Prostate gland (tissue), 2 donors: ENCODE measurements at regions not wholly inside any gene's neighbourhood (a gene's known extent, or its start where the extent isn't known, plus 50 kb on each side); places are given as distances from the start of the nearest gene placed in this dataset.
"Not testable (repeated sequence)": the region's sequence is repeated elsewhere in the genome, so short reads cannot be mapped to it uniquely, and the experiment has no call there.

ENCODE experiments used
- DNase-seq: peaks from one replicate; pipeline ENCODE4 v3.0.0-alpha.2; 2019; ENCODE audit warnings: low spot score
- H3K27ac ChIP-seq, 2 donors: fragments of 200-600 bp; sonication (generic); 2 replicates each; pipeline ENCODE4 v1.5.1; 2017 to 2019
- H3K27me3 ChIP-seq: fragments of 200-600 bp; sonication (generic); replicated peaks from 2 replicates; pipeline ENCODE4 v1.5.1; 2019; ENCODE audit not compliant: insufficient read depth
- H3K36me3 ChIP-seq, 2 donors: fragments of 200-600 bp; sonication (generic); 1 replicate in 1 of 2; 2 replicates in 1 of 2; pipeline versions ENCODE4 v1.5.1 to v1.8.1; 2017 to 2019
- H3K4me1 ChIP-seq: fragments of 200-600 bp; sonication (generic); replicated peaks from 2 replicates; pipeline ENCODE4 v1.5.1; 2019
- H3K4me3 ChIP-seq, 2 donors: fragments of 200-600 bp; sonication (generic); 2 replicates each; pipeline ENCODE4 v1.5.1; 2017 to 2019
- H3K9me3 ChIP-seq: fragments of 200-600 bp; sonication (generic); 2 replicates; pipeline ENCODE4 v1.5.1; 2017
- CTCF ChIP-seq, 4 experiments: fragments of 200-600 bp in 2 of 4; fragments of 450-650 bp in 2 of 4; sonication (generic) in 2 of 4; IDR thresholded peaks; 1 replicate in 3 of 4; 2 replicates in 1 of 4; pipeline ENCODE4 v1.5.1; 2016 to 2019; ENCODE audit warnings: antibody characterized with exemption in 4 of 4, mild to moderate bottlenecking in 2 of 4, moderate library complexity in 2 of 4
- POLR2A ChIP-seq: fragments of 450-650 bp; IDR thresholded peaks from one replicate; pipeline ENCODE4 v1.6.1; 2016; ENCODE audit warnings: antibody characterized with exemption, mild to moderate bottlenecking
- POLR2AphosphoS5 ChIP-seq: sonication (generic); formaldehyde crosslinking; IDR thresholded peaks from one replicate; pipeline ENCODE4 v1.6.1; 2017; ENCODE audit warnings: antibody characterized with exemption
- WGBS: methylation state at CpG from one replicate; pipeline ENCODE4 v1.1.5; 2018; 5-methylcytosine and 5-hydroxymethylcytosine counted together
- intact Hi-C: fragments of 100-400 bp; cut with DNase I; formaldehyde crosslinking; loops from one replicate; pipeline ENCODE4 v1.14.2; 2022

- TF ChIP-seq POLR2A (no peak), CTCF (IDR thresholded peaks at IDR 0.05) (no peak), POLR2AphosphoS5 (no peak)
- Histone ChIP-seq H3K4me3 (no peak overlapping the region), H3K27ac (no peak overlapping the region), H3K27me3 (no peaks in the 10 kb centered on the region), H3K9me3 (no peaks in the 10 kb centered on the region), H3K4me1 (no peaks in the 10 kb centered on the region), H3K36me3 (no peaks in the 10 kb centered on the region)
- 66% methylated on average over 1 of the region's 1 CpG for WGBS
- intact Hi-C loops = no loop called here
- no peak for DNase-seq
Observed at GRCh38 chr4:97412331-97412730, 730.9 kb downstream of the STPG2 start.

- no peak overlapping the region for H3K27ac ChIP-seq
- no peaks in the 10 kb centered on the region for H3K4me1 ChIP-seq
- TF ChIP-seq POLR2AphosphoS5 (no peak), CTCF (IDR thresholded peaks at IDR 0.05) (no peak), POLR2A (no peak)
- 86% methylated on average over 4 of the region's 4 CpGs for WGBS
- H3K36me3 ChIP-seq = no peaks in the 10 kb centered on the region
- H3K4me3 ChIP-seq = no peak overlapping the region
- no peaks in the 10 kb centered on the region for H3K9me3 ChIP-seq
- intact Hi-C loops = no loop called here
- H3K27me3 ChIP-seq = no peaks in the 10 kb centered on the region
- no peak for DNase-seq
Observed at GRCh38 chr4:97414161-97414560, 729.1 kb downstream of the STPG2 start.

GRCh38 chr4:97432551-97432950 is 710.7 kb downstream of the STPG2 start:
- WGBS = 86% methylated on average over 2 of the region's 2 CpGs
- Histone ChIP-seq H3K36me3 (no peaks in the 10 kb centered on the region), H3K4me1 (no peaks in the 10 kb centered on the region), H3K9me3 (no peaks in the 10 kb centered on the region), H3K27ac (no peak overlapping the region), H3K4me3 (no peak overlapping the region), H3K27me3 (no peaks in the 10 kb centered on the region)
- DNase-seq = no peak
- intact Hi-C loops = no loop called here
- no peak for TF ChIP-seq POLR2AphosphoS5
- no peak for TF ChIP-seq POLR2A
- no peak for TF ChIP-seq CTCF (IDR thresholded peaks at IDR 0.05)

- WGBS = 95% methylated on average over 19 of the region's 21 CpGs
- DNase-seq, intact Hi-C loops, H3K27me3 ChIP-seq, H3K9me3 ChIP-seq, H3K27ac ChIP-seq, H3K4me3 ChIP-seq, H3K36me3 ChIP-seq, H3K4me1 ChIP-seq: not testable (repeated sequence)
Observed at GRCh38 chr4:97437998-97438705, 705.1 kb downstream of the STPG2 start.

GRCh38 chr4:97453186-97453585 is 690.1 kb downstream of the STPG2 start:
- Histone ChIP-seq H3K4me3 (no peak overlapping the region), H3K27me3 (no peaks in the 10 kb centered on the region), H3K4me1 (no peaks in the 10 kb centered on the region), H3K9me3 (no peaks in the 10 kb centered on the region), H3K36me3 (no peaks in the 10 kb centered on the region), H3K27ac (no peak overlapping the region)
- no peak for DNase-seq
- WGBS = 95% methylated on average over 6 of the region's 6 CpGs
- intact Hi-C loops = no loop called here
- no peak for TF ChIP-seq POLR2AphosphoS5
- TF ChIP-seq POLR2A = no peak
- TF ChIP-seq CTCF (IDR thresholded peaks at IDR 0.05) = no peak
